Activated CD8-positive, alpha-beta memory T cell treated with anti-CD3 and anti-CD28 coated beads, Interleukin-2, amount 50 U/mL, for 4 hours (primary cell): ENCODE measurements at regions not wholly inside any gene's neighbourhood (a gene's known extent, or its start where the extent isn't known, plus 50 kb on each side); places are given as distances from the start of the nearest gene placed in this dataset.

Experiments
- DNase-seq: peaks from one replicate; pipeline ENCODE4 v3.0.0-alpha.2; 2020

- DNase-seq: no peak
Measured at GRCh38 chr2:172370821-172371455, 56.4 kb upstream of the ITGA6 start.

- DNase-seq: no peak
Measured at GRCh38 chr2:172372436-172372835, 55.0 kb upstream of the ITGA6 start.

- no peak for DNase-seq
Measured at GRCh38 chr2:172373076-172373475, 54.3 kb upstream of the ITGA6 start.

GRCh38 chr2:172373766-172374165 lies 53.6 kb upstream of the ITGA6 start:
- no peak for DNase-seq

GRCh38 chr2:172374318-172375240 lies 52.8 kb upstream of the ITGA6 start:
- DNase-seq: no peak

- DNase-seq: no peak
Measured at GRCh38 chr2:172375251-172375650, 52.1 kb upstream of the ITGA6 start.

- no peak for DNase-seq
Measured at GRCh38 chr2:172376016-172376415, 51.4 kb upstream of the ITGA6 start.

GRCh38 chr2:172376505-172377125 lies 50.8 kb upstream of the ITGA6 start:
- DNase-seq: no peak

GRCh38 chr2:172377408-172377807 lies 50.0 kb upstream of the ITGA6 start:
- DNase-seq: no peak
